ENCODE measurements at regions not wholly inside any gene's neighbourhood (a gene's known extent, or its start where the extent isn't known, plus 50 kb on each side); places are given as distances from the start of the nearest gene placed in this dataset.

GRCh38 chr11:97996762-97997161 lies 1024.0 kb upstream of the CNTN5 start:
- no peak for DNase-seq (ENCODE audit: low read depth)
- H3K4me3 ChIP-seq (ENCODE audit: low read depth, low read length), result no peak overlapping the region
- TF ChIP-seq MYC (IDR thresholded peaks at IDR 0.05; ENCODE audit: low read depth, low read length) (no peak), CTCF (IDR thresholded peaks at IDR 0.05; ENCODE audit: low read depth, low read length) (no peak)

GRCh38 chr11:98003606-98004371 lies 1017.0 kb upstream of the CNTN5 start:
- TF ChIP-seq POLR2A (IDR thresholded peaks at IDR 0.05; ENCODE audit: extremely low read depth, insufficient read length), result no peak
- TF ChIP-seq CTCF (IDR thresholded peaks at IDR 0.05; ENCODE audit: low read depth, low read length), result no peak
- TF ChIP-seq MYC (IDR thresholded peaks at IDR 0.05; ENCODE audit: low read depth, low read length), result no peak
- TF ChIP-seq MAX (IDR thresholded peaks at IDR 0.05; ENCODE audit: low read depth, low read length), result no peak
- no peak for DNase-seq (ENCODE audit: low read depth)
- no peak overlapping the region for H3K4me3 ChIP-seq (ENCODE audit: low read depth, low read length)

DNA sequence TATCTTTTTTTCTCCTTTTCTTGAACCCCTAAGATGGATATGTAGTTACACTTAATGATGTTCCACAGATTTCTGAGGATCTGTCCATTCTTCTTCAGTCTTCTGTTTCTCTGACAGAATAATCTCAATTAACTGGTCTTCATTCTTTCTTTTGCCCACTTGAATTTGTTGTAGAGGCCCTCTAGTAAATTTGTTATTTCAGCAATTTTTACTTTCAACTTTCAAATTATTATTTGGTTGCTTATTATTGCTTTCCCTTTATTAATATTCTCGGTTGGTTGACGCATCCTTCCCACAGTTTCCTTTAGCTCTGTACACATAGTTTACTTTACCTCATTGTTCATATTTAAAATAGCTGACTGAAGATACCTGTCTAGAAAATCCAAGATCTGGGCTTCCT lies 1013.7 kb upstream of the CNTN5 start:
- TF ChIP-seq MAX (IDR thresholded peaks at IDR 0.05; ENCODE audit: low read depth, low read length) (no peak), CTCF (IDR thresholded peaks at IDR 0.05; ENCODE audit: low read depth, low read length) (no peak), MYC (IDR thresholded peaks at IDR 0.05; ENCODE audit: low read depth, low read length) (no peak), POLR2A (IDR thresholded peaks at IDR 0.05; ENCODE audit: extremely low read depth, insufficient read length) (no peak)
- H3K4me3 ChIP-seq (ENCODE audit: low read depth, low read length), result no peak overlapping the region
- no peak for DNase-seq (ENCODE audit: low read depth)

- TF ChIP-seq POLR2A (IDR thresholded peaks at IDR 0.05; ENCODE audit: extremely low read depth, insufficient read length) (no peak), MYC (IDR thresholded peaks at IDR 0.05; ENCODE audit: low read depth, low read length) (no peak), CTCF (IDR thresholded peaks at IDR 0.05; ENCODE audit: low read depth, low read length) (no peak), MAX (IDR thresholded peaks at IDR 0.05; ENCODE audit: low read depth, low read length) (no peak)
- no peak overlapping the region for H3K4me3 ChIP-seq (ENCODE audit: low read depth, low read length)
- peak; percentile 5 for DNase-seq (ENCODE audit: low read depth)
Observed at GRCh38 chr11:98027652-98028051, 993.1 kb upstream of the CNTN5 start.

DNA sequence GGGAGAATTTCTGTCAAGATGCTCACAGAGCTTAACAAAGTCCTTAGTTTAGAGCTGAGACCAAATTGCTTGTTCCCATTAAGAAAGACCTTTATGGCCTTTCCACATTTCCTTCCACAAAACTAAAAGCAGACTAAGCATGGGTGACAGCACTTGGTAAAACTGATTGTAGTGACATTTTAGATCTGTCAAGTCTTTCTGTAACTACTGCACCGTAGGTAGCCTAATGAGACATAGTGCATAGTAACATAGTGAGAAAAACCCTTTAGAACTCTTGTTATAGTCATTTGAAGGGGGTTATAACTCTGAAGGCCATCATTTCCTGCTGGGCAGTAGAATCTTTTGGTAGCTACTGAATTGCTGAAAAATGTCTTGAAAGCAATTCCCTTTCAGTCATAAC lies 990.9 kb upstream of the CNTN5 start:
- DNase-seq (ENCODE audit: low read depth), result no peak

More for the DNA sequence above, 990.9 kb upstream of the CNTN5 start:
- H3K4me3 ChIP-seq (ENCODE audit: low read depth, low read length), result no peak overlapping the region
- TF ChIP-seq CTCF (IDR thresholded peaks at IDR 0.05; ENCODE audit: low read depth, low read length) (no peak), MAX (IDR thresholded peaks at IDR 0.05; ENCODE audit: low read depth, low read length) (no peak)

All from NB4 (cell line).